Lower lobe of right lung (tissue), 2 donors: ENCODE measurements at regions not wholly inside any gene's neighbourhood (a gene's known extent, or its start where the extent isn't known, plus 50 kb on each side); places are given as distances from the start of the nearest gene placed in this dataset.

ENCODE experiments used
- ATAC-seq, 2 donors: fragments of 200-7000 bp; cut with Tn5 transposase; one replicate each; pipeline ENCODE4 v1.9.1; 2020 to 2022; ENCODE audit warnings: mild to moderate bottlenecking in 2 of 2, moderate library complexity in 2 of 2
- DNase-seq: peaks from one replicate; pipeline ENCODE4 v3.0.0-alpha.2; 2020
- H3K27ac ChIP-seq: fragments of 200-600 bp; one replicate; pipeline ENCODE4 v1.8.0; 2022
- H3K27me3 ChIP-seq: fragments of 200-600 bp; one replicate; pipeline ENCODE4 v1.8.0; 2022; ENCODE audit warnings: low read depth
- H3K36me3 ChIP-seq: fragments of 200-600 bp; one replicate; pipeline ENCODE4 v1.8.0; 2022; ENCODE audit warnings: mild to moderate bottlenecking
- H3K4me1 ChIP-seq: fragments of 200-600 bp; one replicate; pipeline ENCODE4 v1.8.0; 2022
- H3K4me3 ChIP-seq: fragments of 200-600 bp; one replicate; pipeline ENCODE4 v1.8.0; 2022; ENCODE audit warnings: mild to moderate bottlenecking
- H3K9me3 ChIP-seq: fragments of 200-600 bp; one replicate; pipeline ENCODE4 v1.8.0; 2022
- CTCF ChIP-seq: fragments of 200-600 bp; IDR thresholded peaks from one replicate; pipeline ENCODE4 v1.8.0; 2022; ENCODE audit warnings: antibody characterized with exemption, mild to moderate bottlenecking
- intact Hi-C: fragments of 100-400 bp; cut with DNase I; formaldehyde crosslinking; loops from one replicate; pipeline ENCODE4 v1.11.0; 2022
- donor health status: DM: no; HTN: yes; CAD: no; lungs with severe emphysema.

DNA sequence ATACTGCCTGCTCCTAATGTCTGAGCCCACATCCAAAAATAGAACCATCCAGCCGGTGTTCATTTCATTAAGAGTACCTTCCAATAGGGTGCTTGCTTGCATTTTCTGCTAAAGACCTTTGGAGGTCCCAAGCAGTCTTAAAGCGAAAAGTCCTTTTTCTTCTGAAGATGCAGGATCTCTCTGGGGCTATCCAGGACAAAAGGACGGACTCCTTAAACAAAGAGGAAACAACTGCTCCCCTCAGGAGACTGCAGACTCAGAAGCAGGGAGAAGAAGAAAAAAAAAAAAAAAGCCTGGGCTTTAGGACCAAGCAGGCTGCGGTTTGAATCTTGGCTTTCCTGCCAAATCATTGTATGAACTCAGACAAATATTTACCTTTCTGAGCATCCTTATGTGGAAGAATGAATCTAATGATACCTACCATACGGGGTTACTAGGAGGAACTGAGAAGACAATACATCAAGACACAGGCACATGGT is 204.0 kb downstream of the PLPP3 start:
- DNase-seq = no peak
- intact Hi-C loops = no loop called here
- no peak overlapping the region for H3K4me3 ChIP-seq
- H3K36me3 ChIP-seq = no peaks in the 10 kb centered on the region
- H3K27ac ChIP-seq = no peak overlapping the region
- ATAC-seq = no peak
- H3K4me1 ChIP-seq = peaks cover 25% of the 10 kb centered on the region
- no peak for TF ChIP-seq CTCF
- no peaks in the 10 kb centered on the region for H3K9me3 ChIP-seq
- no peaks in the 10 kb centered on the region for H3K27me3 ChIP-seq

- ATAC-seq (no peak), DNase-seq (no peak)
- no peak for TF ChIP-seq CTCF
- H3K36me3 ChIP-seq = no peaks in the 10 kb centered on the region
- H3K9me3 ChIP-seq = no peaks in the 10 kb centered on the region
- intact Hi-C loops = no loop called here
- no peak overlapping the region for H3K4me3 ChIP-seq
- H3K27me3 ChIP-seq = no peaks in the 10 kb centered on the region
- peaks cover 25% of the 10 kb centered on the region for H3K4me1 ChIP-seq
- no peak overlapping the region for H3K27ac ChIP-seq
Observed at GRCh38 chr1:56374026-56374974, 205.1 kb downstream of the PLPP3 start.

DNA sequence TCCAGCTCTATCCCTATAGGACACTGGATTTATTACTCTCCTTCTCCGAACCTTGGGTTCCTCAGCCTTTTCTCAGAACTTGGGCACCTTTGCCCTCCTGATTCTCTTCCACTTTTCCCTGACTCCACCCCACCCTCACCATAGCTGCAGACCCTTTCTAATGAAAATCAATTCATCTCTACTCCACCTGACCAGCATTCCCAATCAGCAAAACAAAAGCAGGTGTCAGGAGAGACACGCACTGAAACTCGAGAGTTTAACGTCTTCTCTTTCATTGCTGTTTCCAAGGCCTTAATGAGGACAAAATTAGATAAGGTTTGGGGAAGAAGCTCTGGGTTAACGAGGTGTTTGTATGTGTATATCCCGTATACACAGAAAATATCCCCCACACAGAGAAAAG is 208.8 kb downstream of the PLPP3 start:
- no peak overlapping the region for H3K27ac ChIP-seq
- no peak for ATAC-seq

GRCh38 chr1:56363007-56363770 is 216.2 kb downstream of the PLPP3 start:
- no peak for ATAC-seq
- Histone ChIP-seq H3K27me3 (no peaks in the 10 kb centered on the region), H3K27ac (no peak overlapping the region), H3K4me3 (no peak overlapping the region), H3K4me1 (no peaks in the 10 kb centered on the region), H3K9me3 (no peaks in the 10 kb centered on the region), H3K36me3 (no peaks in the 10 kb centered on the region)
- intact Hi-C loops = no loop called here
- TF ChIP-seq CTCF = no peak
- DNase-seq = no peak

More for the DNA sequence above, 208.8 kb downstream of the PLPP3 start:
- intact Hi-C loops = no loop called here
- Histone ChIP-seq H3K36me3 (no peaks in the 10 kb centered on the region), H3K9me3 (no peaks in the 10 kb centered on the region), H3K4me3 (no peak overlapping the region), H3K4me1 (peaks cover 11% of the 10 kb centered on the region), H3K27me3 (no peaks in the 10 kb centered on the region)
- DNase-seq = no peak
- no peak for TF ChIP-seq CTCF

GRCh38 chr1:56360021-56360420 is 219.3 kb downstream of the PLPP3 start:
- ATAC-seq = no peak
- TF ChIP-seq CTCF = no peak
- intact Hi-C loops = no loop called here

More at GRCh38 chr1:56360021-56360420, 219.3 kb downstream of the PLPP3 start:
- DNase-seq = no peak
- Histone ChIP-seq H3K9me3 (no peaks in the 10 kb centered on the region), H3K4me3 (no peak overlapping the region), H3K36me3 (no peaks in the 10 kb centered on the region), H3K4me1 (no peaks in the 10 kb centered on the region), H3K27ac (no peak overlapping the region), H3K27me3 (no peaks in the 10 kb centered on the region)
